Mucosa of rectum (tissue), 2 donors: ENCODE measurements at regions not wholly inside any gene's neighbourhood (a gene's known extent, or its start where the extent isn't known, plus 50 kb on each side); places are given as distances from the start of the nearest gene placed in this dataset.
"Not testable (repeated sequence)": the region's sequence is repeated elsewhere in the genome, so short reads cannot be mapped to it uniquely, and the experiment has no call there.

Experiments
- H3K27ac ChIP-seq, 2 donors: one replicate each; pipeline ENCODE4 v1.7.0; 2013; ENCODE audit warnings: inconsistent platforms in 2 of 2, low read depth in 2 of 2, low read length in 2 of 2
- H3K27me3 ChIP-seq, 2 donors: one replicate each; pipeline ENCODE4 v1.7.0; 2013; ENCODE audit warnings: low read length in 2 of 2; ENCODE audit not compliant: control insufficient read depth in 2 of 2, insufficient read depth in 2 of 2
- H3K36me3 ChIP-seq, 2 donors: one replicate each; pipeline ENCODE4 v1.7.0; 2013; ENCODE audit warnings: low read length in 2 of 2; ENCODE audit not compliant: control insufficient read depth in 2 of 2, insufficient read depth in 2 of 2
- H3K4me1 ChIP-seq, 2 donors: one replicate each; pipeline ENCODE4 v1.7.0; 2013; ENCODE audit warnings: low read length in 2 of 2, mild to moderate bottlenecking in 1 of 2; ENCODE audit not compliant: control insufficient read depth in 2 of 2, insufficient read depth in 2 of 2
- H3K4me3 ChIP-seq, 2 donors: one replicate each; pipeline ENCODE4 v1.7.0; 2013; ENCODE audit warnings: low read length in 2 of 2
- H3K9ac ChIP-seq, 2 donors: one replicate each; pipeline ENCODE4 v1.7.0; 2013; ENCODE audit warnings: low read length in 2 of 2, low read depth in 1 of 2, mild to moderate bottlenecking in 1 of 2
- H3K9me3 ChIP-seq, 2 donors: one replicate each; pipeline ENCODE4 v1.7.0; 2013; ENCODE audit warnings: low read length in 2 of 2; ENCODE audit not compliant: control insufficient read depth in 2 of 2
- donor health status: healthy.
- donor health status: Normal muscosa, but diverticular disease.

GRCh38 chr2:87352178-87352934, 330.7 kb upstream of the PLGLB1 start:
- not testable (repeated sequence) for H3K27me3 ChIP-seq, H3K36me3 ChIP-seq, H3K4me1 ChIP-seq, H3K9ac ChIP-seq, H3K9me3 ChIP-seq, H3K4me3 ChIP-seq, H3K27ac ChIP-seq

GRCh38 chr2:87353408-87353807, 331.8 kb upstream of the PLGLB1 start:
- not testable (repeated sequence) for H3K4me1 ChIP-seq, H3K9ac ChIP-seq, H3K4me3 ChIP-seq, H3K27me3 ChIP-seq, H3K9me3 ChIP-seq, H3K27ac ChIP-seq, H3K36me3 ChIP-seq

DNA sequence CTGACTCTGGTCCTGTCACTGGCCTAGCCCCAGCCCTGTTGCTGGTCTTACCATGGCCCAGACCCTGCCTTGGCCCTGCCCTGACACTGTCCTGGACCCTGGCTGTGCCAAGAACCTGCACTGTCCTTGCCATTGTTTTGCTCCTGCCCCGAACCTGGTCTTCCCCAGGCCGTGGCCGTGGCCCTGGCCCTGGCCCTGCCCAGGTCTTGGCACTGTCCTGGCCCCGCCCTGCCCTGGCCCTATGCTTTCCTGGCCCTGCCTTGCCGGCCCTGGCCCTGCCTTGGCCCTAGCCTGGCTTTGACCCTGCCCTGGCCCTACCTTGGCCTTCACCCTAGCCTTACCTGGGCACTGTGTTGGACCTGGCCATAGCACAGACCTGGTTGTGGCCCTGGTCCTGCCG, 332.5 kb upstream of the PLGLB1 start:
- not testable (repeated sequence) for H3K27ac ChIP-seq, H3K27me3 ChIP-seq

GRCh38 chr2:87360250-87360649, 338.6 kb upstream of the PLGLB1 start:
- not testable (repeated sequence) for H3K4me3 ChIP-seq, H3K9ac ChIP-seq, H3K9me3 ChIP-seq, H3K27ac ChIP-seq, H3K4me1 ChIP-seq, H3K27me3 ChIP-seq, H3K36me3 ChIP-seq

More for the DNA sequence above, 332.5 kb upstream of the PLGLB1 start:
- H3K36me3 ChIP-seq, H3K4me3 ChIP-seq, H3K4me1 ChIP-seq, H3K9me3 ChIP-seq, H3K9ac ChIP-seq: not testable (repeated sequence)

GRCh38 chr2:87360927-87361326, 339.3 kb upstream of the PLGLB1 start:
- H3K4me1 ChIP-seq, H3K4me3 ChIP-seq, H3K9ac ChIP-seq, H3K9me3 ChIP-seq, H3K36me3 ChIP-seq, H3K27me3 ChIP-seq, H3K27ac ChIP-seq: not testable (repeated sequence)

DNA sequence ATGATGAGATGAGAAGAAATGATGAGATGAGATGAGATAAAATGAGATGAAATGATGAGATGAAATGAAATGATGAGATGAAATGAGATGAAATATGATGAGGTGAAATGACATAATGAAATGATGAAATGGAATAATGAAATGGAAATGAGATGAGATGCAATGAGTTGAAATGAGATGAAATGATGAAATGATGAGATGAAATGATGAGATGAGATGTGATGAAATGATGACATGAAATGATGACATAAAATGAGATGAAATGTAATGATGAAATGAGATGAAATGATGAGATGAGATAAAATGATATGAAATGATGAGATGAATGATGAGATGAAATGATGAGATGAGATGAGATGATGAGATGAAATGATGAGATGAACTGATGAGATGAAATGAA, 340.2 kb upstream of the PLGLB1 start:
- not testable (repeated sequence) for H3K36me3 ChIP-seq, H3K9ac ChIP-seq, H3K9me3 ChIP-seq, H3K4me3 ChIP-seq, H3K4me1 ChIP-seq, H3K27me3 ChIP-seq, H3K27ac ChIP-seq

DNA sequence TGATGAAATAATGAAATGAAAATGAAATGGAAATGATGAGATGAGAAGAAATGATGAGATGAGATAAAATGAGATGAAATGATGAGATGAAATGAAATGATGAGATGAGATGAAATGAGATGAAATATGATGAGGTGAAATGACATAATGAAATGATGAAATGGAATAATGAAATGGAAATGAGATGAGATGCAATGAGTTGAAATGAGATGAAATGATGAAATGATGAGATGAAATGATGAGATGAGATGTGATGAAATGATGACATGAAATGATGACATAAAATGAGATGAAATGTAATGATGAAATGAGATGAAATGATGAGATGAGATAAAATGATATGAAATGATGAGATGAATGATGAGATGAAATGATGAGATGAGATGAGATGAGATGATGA, 342.7 kb upstream of the PLGLB1 start:
- H3K4me3 ChIP-seq, H3K27ac ChIP-seq, H3K36me3 ChIP-seq, H3K9ac ChIP-seq, H3K27me3 ChIP-seq, H3K4me1 ChIP-seq, H3K9me3 ChIP-seq: not testable (repeated sequence)

GRCh38 chr2:87365038-87365437, 343.4 kb upstream of the PLGLB1 start:
- H3K36me3 ChIP-seq, H3K9me3 ChIP-seq, H3K27ac ChIP-seq, H3K4me3 ChIP-seq, H3K9ac ChIP-seq, H3K27me3 ChIP-seq, H3K4me1 ChIP-seq: not testable (repeated sequence)

DNA sequence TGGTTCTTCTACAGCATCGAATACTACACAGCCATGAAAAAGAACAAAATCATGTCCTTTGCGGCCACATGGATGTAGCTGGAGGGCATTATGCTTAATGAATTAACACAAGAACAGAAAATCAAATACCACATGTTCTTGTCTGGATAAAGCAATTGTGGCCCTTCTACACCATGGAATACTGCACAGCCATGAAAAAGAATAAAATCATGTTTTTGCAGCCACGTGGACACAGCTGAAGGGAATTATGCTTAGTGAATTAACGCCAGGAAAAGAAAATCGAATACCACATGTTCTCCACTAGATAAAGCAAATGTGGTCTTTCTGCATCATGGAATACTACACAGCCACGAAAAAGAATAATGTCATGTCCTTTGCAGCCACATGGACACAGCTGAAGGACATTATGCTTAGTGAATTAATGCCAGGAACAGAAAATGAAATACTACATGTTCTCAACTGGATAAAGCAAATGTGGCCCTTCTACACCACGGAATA, 361.8 kb upstream of the PLGLB2 start:
- H3K4me1 ChIP-seq, H3K27ac ChIP-seq, H3K4me3 ChIP-seq, H3K27me3 ChIP-seq, H3K36me3 ChIP-seq, H3K9ac ChIP-seq, H3K9me3 ChIP-seq: not testable (repeated sequence)

GRCh38 chr2:87395784-87396183, 352.1 kb upstream of the PLGLB2 start:
- H3K4me1 ChIP-seq, H3K27ac ChIP-seq, H3K9ac ChIP-seq, H3K27me3 ChIP-seq, H3K36me3 ChIP-seq, H3K9me3 ChIP-seq, H3K4me3 ChIP-seq: not testable (repeated sequence)
